H1 (cell line): ENCODE measurements at regions not wholly inside any gene's neighbourhood (a gene's known extent, or its start where the extent isn't known, plus 50 kb on each side); places are given as distances from the start of the nearest gene placed in this dataset.

Source experiments
- CTCF ChIA-PET: fragments of 300-600 bp; sonication (Branson Sonifier 250); formaldehyde crosslinking; loops from one replicate; lab custom pipeline; 2021; ENCODE audit not compliant: partially characterized antibody; lab: Charles Lee
- POLR2A ChIA-PET: fragments of 300-600 bp; sonication (Branson Sonifier 250); formaldehyde crosslinking; loops from one replicate; lab custom pipeline; 2021; ENCODE audit warnings: inconsistent platforms; ENCODE audit not compliant: partially characterized antibody; lab: Charles Lee
- DNase-seq, 2 experiments: peaks; one replicate each; pipeline versions ENCODE4 v3.0.0 to v3.0.0-alpha.2; 2010 to 2022; ENCODE audit warnings: low spot score in 2 of 2, low read depth in 1 of 2, mixed read lengths in 1 of 2
- FAIRE-seq: peaks from 2 replicates; lab custom pipeline; 2011; peaks lifted over from hg19 to GRCh38; lab: Jason Lieb, UNC
- H2AFZ ChIP-seq: 2 replicates; pipeline ENCODE4 v1.8.1; 2012; ENCODE audit warnings: low read length, inconsistent platforms
- H2AK5ac ChIP-seq: 2 replicates; pipeline ENCODE4 v1.6.1; 2013; ENCODE audit warnings: low read depth, low read length
- H2BK120ac ChIP-seq: replicated peaks from 2 replicates; pipeline ENCODE3; 2013; ENCODE audit warnings: low read depth, low read length, inconsistent platforms
- H2BK12ac ChIP-seq: 2 replicates; pipeline ENCODE4 v1.6.1; 2013; ENCODE audit warnings: low read depth, low read length
- H2BK15ac ChIP-seq: 2 replicates; pipeline ENCODE4 v1.6.1; 2013; ENCODE audit warnings: low read length
- H2BK20ac ChIP-seq: 2 replicates; pipeline ENCODE4 v1.6.1; 2013; ENCODE audit warnings: low read length
- H2BK5ac ChIP-seq: 2 replicates; pipeline ENCODE4 v1.6.1; 2013; ENCODE audit warnings: low read depth, low read length
- H3K14ac ChIP-seq: 2 replicates; pipeline ENCODE4 v1.6.1; 2013; ENCODE audit warnings: inconsistent platforms; ENCODE audit not compliant: insufficient read length
- H3K18ac ChIP-seq: 2 replicates; pipeline ENCODE4 v1.6.1; 2013; ENCODE audit warnings: low read length; ENCODE audit errors: extremely low read depth
- H3K23ac ChIP-seq: 2 replicates; pipeline ENCODE4 v1.6.1; 2013; ENCODE audit warnings: inconsistent platforms; ENCODE audit not compliant: insufficient read length
- H3K23me2 ChIP-seq: 2 replicates; pipeline ENCODE4 v1.6.1; 2013; ENCODE audit warnings: low read depth, low read length
- H3K27ac ChIP-seq: 2 replicates; pipeline ENCODE4 v1.6.1; 2011; ENCODE audit warnings: low read depth, low read length, inconsistent platforms
- H3K27me3 ChIP-seq, 4 experiments: replicated peaks in 1 of 4; 1 replicate in 1 of 4; 2 replicates in 3 of 4; pipeline versions ENCODE4 v1.6.1 to v1.8.1; 2011 to 2013; ENCODE audit warnings: low read length in 3 of 4, mild to moderate bottlenecking in 3 of 4, inconsistent platforms in 2 of 4, mixed read lengths in 2 of 4, moderate library complexity in 1 of 4; ENCODE audit not compliant: control insufficient read depth in 3 of 4, insufficient read depth in 3 of 4; ENCODE audit errors: extremely low read depth in 1 of 4
- H3K36me3 ChIP-seq, 4 experiments: 2 replicates each; pipeline versions ENCODE4 v1.6.1 to v1.8.1; 2011 to 2013; ENCODE audit warnings: mild to moderate bottlenecking in 4 of 4, low read length in 3 of 4, moderate library complexity in 2 of 4, control low read depth in 1 of 4, inconsistent platforms in 1 of 4; ENCODE audit not compliant: insufficient read depth in 4 of 4, control insufficient read depth in 2 of 4
- H3K4ac ChIP-seq: replicated peaks from 2 replicates; pipeline ENCODE3; 2013; ENCODE audit warnings: low read length, low read depth, mixed read lengths, inconsistent platforms; ENCODE audit not compliant: insufficient read length
- H3K4me1 ChIP-seq, 4 experiments: replicated peaks in 1 of 4; 1 replicate in 1 of 4; 2 replicates in 3 of 4; pipeline versions ENCODE4 v1.6.1 to v1.8.1; 2011 to 2013; ENCODE audit warnings: low read length in 3 of 4, inconsistent platforms in 2 of 4, mixed read lengths in 1 of 4; ENCODE audit not compliant: insufficient read depth in 4 of 4, control insufficient read depth in 3 of 4
- H3K4me2 ChIP-seq, 2 experiments: 2 replicates each; pipeline versions ENCODE4 v1.6.1 to v1.8.1; 2011 to 2013; ENCODE audit warnings: low read depth in 2 of 2, low read length in 2 of 2, control low read depth in 1 of 2, inconsistent platforms in 1 of 2, mild to moderate bottlenecking in 1 of 2; ENCODE audit not compliant: insufficient read depth in 1 of 2
- H3K4me3 ChIP-seq, 4 experiments: fragments of 200-600, 300-600 bp in 1 of 4; sonication (generic), shearing (Covaris generic), sonication (Bioruptor Twin) in 1 of 4; 2 replicates each; pipeline versions ENCODE4 v1.5.1 to v1.8.1; 2011 to 2016; ENCODE audit warnings: low read length in 4 of 4, low read depth in 3 of 4, control low read depth in 2 of 4, inconsistent platforms in 2 of 4, mild to moderate bottlenecking in 2 of 4, mixed read lengths in 1 of 4, moderate library complexity in 1 of 4; ENCODE audit not compliant: insufficient read depth in 2 of 4; ENCODE audit errors: extremely low read depth in 1 of 4
- H3K56ac ChIP-seq: replicated peaks from 2 replicates; pipeline ENCODE3; 2013; ENCODE audit warnings: low read depth, mild to moderate bottlenecking, mixed read lengths, low read length, inconsistent platforms; ENCODE audit not compliant: insufficient read length
- H3K79me1 ChIP-seq: 2 replicates; pipeline ENCODE4 v1.6.1; 2013; ENCODE audit warnings: low read depth, low read length, control low read depth
- H3K79me2 ChIP-seq, 2 experiments: 2 replicates each; pipeline versions ENCODE4 v1.6.1 to v1.8.1; 2012 to 2013; ENCODE audit warnings: low read length in 2 of 2, mild to moderate bottlenecking in 2 of 2, inconsistent platforms in 1 of 2; ENCODE audit not compliant: insufficient read depth in 2 of 2, control insufficient read depth in 1 of 2
- H3K9ac ChIP-seq, 4 experiments: replicated peaks in 1 of 4; 1 replicate in 1 of 4; 2 replicates in 3 of 4; pipeline versions ENCODE4 v1.6.1 to v1.8.1; 2011 to 2013; ENCODE audit warnings: low read depth in 3 of 4, low read length in 3 of 4, control low read depth in 2 of 4, mild to moderate bottlenecking in 2 of 4, moderate library complexity in 2 of 4, inconsistent platforms in 1 of 4; ENCODE audit errors: extremely low read depth in 1 of 4
- H3K9me3 ChIP-seq, 2 experiments: 2 replicates each; pipeline versions ENCODE4 v1.6.1 to v1.8.1; 2012 to 2013; ENCODE audit warnings: mild to moderate bottlenecking in 2 of 2, moderate library complexity in 2 of 2, control low read depth in 1 of 2, inconsistent platforms in 1 of 2, low read depth in 1 of 2, low read length in 1 of 2, mixed read lengths in 1 of 2; ENCODE audit not compliant: insufficient read depth in 2 of 2
- H4K20me1 ChIP-seq, 2 experiments: replicated peaks in 1 of 2; 2 replicates each; pipeline versions ENCODE3 to v1.8.1; 2011 to 2013; ENCODE audit warnings: inconsistent platforms in 2 of 2, low read length in 2 of 2, mild to moderate bottlenecking in 1 of 2; ENCODE audit not compliant: insufficient read depth in 2 of 2, control insufficient read depth in 1 of 2
- H4K5ac ChIP-seq: 2 replicates; pipeline ENCODE4 v1.6.1; 2013; ENCODE audit warnings: low read length, low read depth, mixed read lengths, inconsistent platforms; ENCODE audit not compliant: insufficient read length
- H4K8ac ChIP-seq: 2 replicates; pipeline ENCODE4 v1.8.0; 2013; ENCODE audit warnings: mild to moderate bottlenecking, moderate library complexity, low read length, inconsistent platforms; ENCODE audit not compliant: insufficient read depth; ENCODE audit errors: extremely low read depth
- H4K91ac ChIP-seq: replicated peaks from 2 replicates; pipeline ENCODE3; 2013; ENCODE audit warnings: low read length, mixed read lengths, inconsistent platforms; ENCODE audit not compliant: insufficient read length
- GABPA ChIP-seq: IDR thresholded peaks from 2 replicates; pipeline ENCODE4 v1.6.1; 2011; ENCODE audit warnings: mild to moderate bottlenecking, low read length, moderate library complexity, borderline replicate concordance; ENCODE audit not compliant: insufficient read depth
- HDAC6 ChIP-seq: IDR thresholded peaks from one replicate; pipeline ENCODE4 v1.7.1; 2012; ENCODE audit warnings: low read depth, mild to moderate bottlenecking, inconsistent platforms, low read length, moderate library complexity
- JUN ChIP-seq: IDR thresholded peaks from 2 replicates; pipeline ENCODE4 v1.6.1; 2011; ENCODE audit warnings: low read depth, mild to moderate bottlenecking, improper control_type of control experiment, low read length
- POLR2A ChIP-seq, 2 experiments: IDR thresholded peaks; 1 replicate in 1 of 2; 2 replicates in 1 of 2; pipeline ENCODE4 v1.6.1; 2011; ENCODE audit warnings: low read depth in 2 of 2, low read length in 2 of 2, mild to moderate bottlenecking in 2 of 2; ENCODE audit errors: control extremely low read depth in 1 of 2
- RFX5 ChIP-seq: IDR thresholded peaks from 2 replicates; pipeline ENCODE4 v1.6.1; 2011; ENCODE audit warnings: low read depth, low read length, improper control_type of control experiment, borderline replicate concordance
- SAP30 ChIP-seq: fragments of 300-600 bp; sonication (generic); IDR thresholded peaks from 2 replicates; pipeline ENCODE4 v1.7.1; 2012; ENCODE audit warnings: low read length, moderate library complexity, mild to moderate bottlenecking, inconsistent platforms; ENCODE audit not compliant: insufficient read depth, insufficient replicate concordance
- SP4 ChIP-seq: IDR thresholded peaks from 2 replicates; pipeline ENCODE4 v1.6.1; 2012; ENCODE audit warnings: low read length, inconsistent platforms
- SUZ12 ChIP-seq: fragments of 200-600 bp; sonication (generic); IDR thresholded peaks from 2 replicates; pipeline ENCODE4 v1.6.1; 2012; ENCODE audit warnings: mild to moderate bottlenecking, inconsistent platforms, low read length, moderate library complexity, mixed read lengths
- TAF7 ChIP-seq: optimal IDR thresholded peaks from 2 replicates; pipeline ENCODE3; 2011; ENCODE audit warnings: low read depth, mild to moderate bottlenecking, inconsistent platforms, low read length, moderate library complexity, borderline replicate concordance
- TEAD4 ChIP-seq: IDR thresholded peaks from 2 replicates; pipeline ENCODE4 v1.6.1; 2012; ENCODE audit warnings: low read depth, low read length, inconsistent platforms, mixed read lengths
- YY1 ChIP-seq: IDR thresholded peaks from 2 replicates; pipeline ENCODE4 v1.6.1; 2011; ENCODE audit warnings: low read depth, mild to moderate bottlenecking, low read length
- TF ChIP-seq, protein P1 (sequence below): IDR thresholded peaks from 2 replicates; pipeline ENCODE4 v1.6.1; 2012; ENCODE audit warnings: low read length, inconsistent platforms

DNA sequence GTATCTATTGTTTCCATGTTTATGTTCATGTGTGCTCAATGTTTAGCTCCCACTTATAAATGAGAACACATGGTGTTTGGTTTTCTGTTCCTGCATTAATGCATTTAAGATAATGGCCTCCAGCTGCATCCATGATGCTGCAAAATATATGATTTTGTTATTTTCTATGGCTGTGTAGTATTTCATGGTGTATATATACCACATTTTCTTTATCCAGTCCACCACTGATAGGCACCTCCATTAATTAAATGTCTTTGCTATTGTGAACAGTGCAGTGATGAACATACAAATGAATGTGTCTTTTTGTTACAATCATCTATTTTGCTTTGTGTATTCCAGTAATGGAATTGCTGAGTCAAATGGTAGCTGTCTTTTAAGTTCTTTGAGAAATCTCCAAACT lies 329.4 kb upstream of the MAGI2 start:
- ChIA-PET CTCF (interaction anchor here (0.6 kb wide), 1 partner anchor 419 kb away, joined by 3 read pairs; no protein-coding TSS in a partner anchor), POLR2A (no interaction called here)
- Histone ChIP-seq H3K56ac (no peak overlapping the region), H2AK5ac (no peak overlapping the region), H3K4ac (no peak overlapping the region), H3K79me1 (no peaks in the 10 kb centered on the region), H2AFZ (no peak overlapping the region), H3K79me2 (no peaks in the 10 kb centered on the region), H3K23me2 (no peaks in the 10 kb centered on the region), H2BK20ac (no peak overlapping the region), H3K27ac (no peak overlapping the region), H3K4me1 (no peaks in the 10 kb centered on the region), H2BK15ac (no peak overlapping the region), H3K4me3 (no peak overlapping the region), H3K4me2 (no peak overlapping the region), H4K5ac (no peak overlapping the region), H4K20me1 (no peaks in the 10 kb centered on the region), H3K27me3 (no peaks in the 10 kb centered on the region), H3K18ac (no peak overlapping the region), H3K9ac (no peak overlapping the region), H4K91ac (no peak overlapping the region), H2BK120ac (no peak overlapping the region), H3K36me3 (no peaks in the 10 kb centered on the region), H2BK5ac (no peak overlapping the region), H3K14ac (no peak overlapping the region), H2BK12ac (no peak overlapping the region), H4K8ac (no peak overlapping the region), H3K9me3 (no peaks in the 10 kb centered on the region), H3K23ac (no peak overlapping the region)
- FAIRE-seq (no peak), DNase-seq (no peak)
- no peak for TF ChIP-seq GABPA
- TF ChIP-seq, protein P1, sequence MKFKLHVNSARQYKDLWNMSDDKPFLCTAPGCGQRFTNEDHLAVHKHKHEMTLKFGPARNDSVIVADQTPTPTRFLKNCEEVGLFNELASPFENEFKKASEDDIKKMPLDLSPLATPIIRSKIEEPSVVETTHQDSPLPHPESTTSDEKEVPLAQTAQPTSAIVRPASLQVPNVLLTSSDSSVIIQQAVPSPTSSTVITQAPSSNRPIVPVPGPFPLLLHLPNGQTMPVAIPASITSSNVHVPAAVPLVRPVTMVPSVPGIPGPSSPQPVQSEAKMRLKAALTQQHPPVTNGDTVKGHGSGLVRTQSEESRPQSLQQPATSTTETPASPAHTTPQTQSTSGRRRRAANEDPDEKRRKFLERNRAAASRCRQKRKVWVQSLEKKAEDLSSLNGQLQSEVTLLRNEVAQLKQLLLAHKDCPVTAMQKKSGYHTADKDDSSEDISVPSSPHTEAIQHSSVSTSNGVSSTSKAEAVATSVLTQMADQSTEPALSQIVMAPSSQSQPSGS, result no peak
- TF ChIP-seq RFX5, result no peak
- no peak for TF ChIP-seq SUZ12
- no peak for TF ChIP-seq TAF7
- no peak for TF ChIP-seq POLR2A (IDR thresholded peaks at IDR 0.05; ENCODE audit: control extremely low read depth in 1 of 2, low read depth in 2 of 2, low read length in 2 of 2)
- no peak for TF ChIP-seq TEAD4
- no peak for TF ChIP-seq SAP30
- no peak for TF ChIP-seq HDAC6
- no peak for TF ChIP-seq JUN
- TF ChIP-seq YY1, result no peak
- no peak for TF ChIP-seq SP4
